Activated naive CD4-positive, alpha-beta T cell treated with anti-CD3 and anti-CD28 coated beads, Interleukin-2, amount 50 U/mL, for 24 hours (primary cell): ENCODE measurements at regions not wholly inside any gene's neighbourhood (a gene's known extent, or its start where the extent isn't known, plus 50 kb on each side); places are given as distances from the start of the nearest gene placed in this dataset.

Source experiments
- H3K27ac Mint-ChIP-seq: one replicate; pipeline ENCODE4 v1.8.0; 2021; ENCODE audit warnings: mild to moderate bottlenecking, mixed read lengths
- H3K27me3 Mint-ChIP-seq: one replicate; pipeline ENCODE4 v1.8.0; 2021; ENCODE audit warnings: mixed read lengths
- H3K36me3 Mint-ChIP-seq: one replicate; pipeline ENCODE4 v1.8.0; 2021; ENCODE audit warnings: mixed read lengths
- H3K4me1 Mint-ChIP-seq: one replicate; pipeline ENCODE4 v1.8.0; 2021; ENCODE audit warnings: mixed read lengths
- H3K4me3 Mint-ChIP-seq: one replicate; pipeline ENCODE4 v1.8.0; 2021; ENCODE audit warnings: mild to moderate bottlenecking, mixed read lengths
- H3K9me3 Mint-ChIP-seq: one replicate; pipeline ENCODE4 v1.8.0; 2021; ENCODE audit warnings: mixed read lengths

GRCh38 chr7:106766551-106766950, 98.5 kb upstream of the PIK3CG start:
- H3K9me3 Mint-ChIP-seq: no peaks in the 10 kb centered on the region
- H3K4me1 Mint-ChIP-seq: peaks cover 42% of the 10 kb centered on the region
- H3K27me3 Mint-ChIP-seq: no peaks in the 10 kb centered on the region
- H3K27ac Mint-ChIP-seq: no peak overlapping the region
- no peak overlapping the region for H3K4me3 Mint-ChIP-seq
- H3K36me3 Mint-ChIP-seq: no peaks in the 10 kb centered on the region

- Mint-ChIP-seq H3K27ac (peak overlapping the region; percentile 81), H3K27me3 (no peaks in the 10 kb centered on the region), H3K9me3 (no peaks in the 10 kb centered on the region), H3K36me3 (no peaks in the 10 kb centered on the region), H3K4me3 (peak overlapping the region; percentile 74), H3K4me1 (peaks cover 42% of the 10 kb centered on the region)
These were observed 98.0 kb upstream of the PIK3CG start for GRCh38 chr7:106767078-106767477.

DNA sequence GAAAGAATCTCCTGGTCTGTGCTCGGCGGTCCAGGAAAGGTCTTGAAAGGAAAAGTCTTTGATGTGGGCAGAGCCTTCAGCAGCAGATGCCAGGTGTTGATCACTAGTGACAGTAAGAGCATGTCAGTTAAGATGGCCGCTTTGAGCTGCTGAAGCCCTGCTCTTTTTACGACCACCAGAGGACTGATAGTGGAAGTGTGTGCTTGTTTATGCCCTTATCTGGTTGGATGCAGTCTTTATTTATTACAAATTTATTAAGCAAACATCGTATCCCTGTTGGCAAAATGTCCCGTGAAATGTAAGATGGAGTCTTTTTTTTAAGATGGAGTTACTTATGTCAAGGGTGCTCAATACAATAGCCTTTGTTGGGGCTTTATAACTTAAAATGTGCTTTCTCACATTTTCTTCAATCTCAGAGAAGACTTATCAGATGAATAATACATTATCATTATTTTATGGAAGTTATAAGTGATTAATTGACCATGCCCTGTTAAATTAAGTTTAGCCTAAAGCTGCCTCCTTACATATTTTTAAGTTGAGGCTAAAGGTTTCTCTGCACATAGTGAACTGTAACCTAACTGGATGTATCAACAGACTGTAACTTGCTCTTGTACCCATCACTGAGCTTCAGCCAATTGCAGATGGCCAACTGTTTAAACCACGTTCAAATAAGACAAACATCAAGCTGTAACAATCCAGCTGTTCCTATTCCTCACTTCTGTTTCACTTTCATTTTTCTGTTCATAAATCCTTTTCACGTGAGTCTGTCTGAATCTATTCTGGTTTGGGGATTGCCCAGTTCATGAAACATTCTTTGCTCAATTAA, 97.4 kb upstream of the PIK3CG start:
- H3K4me1 Mint-ChIP-seq: peaks cover 49% of the 10 kb centered on the region
- no peaks in the 10 kb centered on the region for H3K27me3 Mint-ChIP-seq
- H3K36me3 Mint-ChIP-seq: no peaks in the 10 kb centered on the region
- H3K9me3 Mint-ChIP-seq: peaks cover 2% of the 10 kb centered on the region
- peak overlapping the region; percentile 74 for H3K4me3 Mint-ChIP-seq
- peak overlapping the region; percentile 81 for H3K27ac Mint-ChIP-seq

DNA sequence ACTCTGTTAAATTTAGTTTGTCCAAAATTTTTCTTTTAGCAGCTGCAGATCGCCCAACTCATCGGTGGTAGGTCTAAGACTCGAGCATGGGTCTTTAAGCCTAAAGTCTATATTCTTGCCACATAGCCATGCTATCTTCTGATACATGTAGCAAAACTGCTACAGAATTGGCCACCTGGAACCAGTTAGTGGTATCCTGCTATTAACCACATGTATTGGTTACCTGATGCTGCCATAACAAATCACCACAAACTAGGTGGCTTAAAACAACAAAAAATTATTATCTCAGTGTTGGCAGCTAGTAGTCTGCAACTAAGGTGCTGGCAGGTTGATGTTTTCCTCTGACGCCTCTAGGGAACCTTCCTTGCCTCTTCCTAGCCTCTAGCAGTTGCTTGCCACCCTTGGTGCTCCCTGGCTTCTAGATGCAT, 96.7 kb upstream of the PIK3CG start:
- peak overlapping the region; percentile 24 for H3K27ac Mint-ChIP-seq
- no peaks in the 10 kb centered on the region for H3K36me3 Mint-ChIP-seq
- peaks cover 55% of the 10 kb centered on the region for H3K4me1 Mint-ChIP-seq
- H3K4me3 Mint-ChIP-seq: peak overlapping the region; percentile 74
- no peaks in the 10 kb centered on the region for H3K27me3 Mint-ChIP-seq
- peaks cover 3% of the 10 kb centered on the region for H3K9me3 Mint-ChIP-seq

DNA sequence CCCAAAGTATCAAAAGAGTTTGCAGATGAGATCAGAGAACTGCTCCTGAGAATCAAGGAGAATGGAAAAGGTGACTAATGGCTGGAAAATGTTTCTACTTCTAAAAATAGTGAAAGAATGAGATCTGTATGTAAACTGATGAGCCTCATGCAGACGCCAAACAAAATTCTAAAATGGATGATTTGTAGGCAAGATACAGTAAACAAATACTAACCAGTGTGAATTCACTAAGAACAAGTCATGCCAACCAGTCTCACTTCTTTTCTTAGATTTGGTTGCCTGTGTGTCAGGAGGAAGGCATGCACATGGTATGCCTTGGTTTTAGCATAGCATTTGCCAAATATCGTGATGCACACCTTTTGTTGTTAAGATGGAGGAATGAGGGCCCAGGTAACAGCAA, 94.9 kb upstream of the PIK3CG start:
- Mint-ChIP-seq H3K4me3 (no peak overlapping the region), H3K4me1 (peaks cover 58% of the 10 kb centered on the region), H3K9me3 (peaks cover 3% of the 10 kb centered on the region), H3K27me3 (no peaks in the 10 kb centered on the region), H3K27ac (peak overlapping the region; percentile 73), H3K36me3 (no peaks in the 10 kb centered on the region)

DNA sequence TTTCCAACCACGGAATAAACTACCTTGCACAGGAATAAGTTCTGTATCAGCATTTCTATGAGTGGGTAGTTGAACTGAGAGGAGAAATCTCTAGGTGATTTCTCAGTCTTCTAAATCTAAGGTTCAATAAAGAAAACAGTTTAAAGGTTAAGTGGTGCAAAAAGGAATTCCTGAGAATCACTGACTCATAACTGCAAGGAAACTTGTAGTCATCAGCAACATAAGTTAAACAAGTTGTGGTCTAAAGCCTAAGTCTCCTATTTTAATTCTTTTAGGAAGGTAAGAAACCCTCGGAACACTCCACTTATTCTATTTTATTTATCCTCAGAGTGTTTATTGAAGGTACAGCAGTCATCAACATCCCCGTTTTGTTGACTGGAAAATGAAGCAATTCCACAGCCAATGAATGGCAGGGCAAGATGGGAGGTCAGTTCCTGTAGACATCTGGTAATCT, 92.4 kb upstream of the PIK3CG start:
- H3K36me3 Mint-ChIP-seq: no peaks in the 10 kb centered on the region
- H3K9me3 Mint-ChIP-seq: peaks cover 3% of the 10 kb centered on the region
- H3K27me3 Mint-ChIP-seq: no peaks in the 10 kb centered on the region
- peak overlapping the region; percentile 92 for H3K27ac Mint-ChIP-seq
- H3K4me1 Mint-ChIP-seq: peaks cover 41% of the 10 kb centered on the region
- H3K4me3 Mint-ChIP-seq: peak overlapping the region; percentile 63

DNA sequence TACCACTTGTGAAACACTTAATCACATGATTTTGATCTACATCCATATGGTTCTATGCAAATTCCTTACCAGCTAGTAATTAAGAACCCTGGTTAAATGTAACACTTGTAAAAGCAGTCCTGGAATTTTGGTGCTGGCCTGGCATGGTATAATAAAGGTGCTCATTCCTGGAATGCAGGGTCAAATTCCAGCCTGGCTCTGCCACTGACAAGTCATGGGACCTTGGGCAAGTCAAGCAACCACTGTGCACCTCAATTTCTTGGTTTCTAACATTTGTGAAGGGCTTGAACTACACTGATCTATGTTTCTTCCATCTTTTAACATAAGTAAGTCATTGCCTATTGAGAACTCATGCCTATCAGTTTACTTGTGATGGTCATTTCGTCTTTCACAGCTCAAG, 91.9 kb upstream of the PIK3CG start:
- peak overlapping the region; percentile 91 for H3K27ac Mint-ChIP-seq
- H3K4me3 Mint-ChIP-seq: peak overlapping the region; percentile 24
- H3K36me3 Mint-ChIP-seq: no peaks in the 10 kb centered on the region
- H3K27me3 Mint-ChIP-seq: no peaks in the 10 kb centered on the region
- H3K4me1 Mint-ChIP-seq: peaks cover 35% of the 10 kb centered on the region
- H3K9me3 Mint-ChIP-seq: peaks cover 3% of the 10 kb centered on the region

- no peaks in the 10 kb centered on the region for H3K36me3 Mint-ChIP-seq
- H3K4me3 Mint-ChIP-seq: no peak overlapping the region
- no peaks in the 10 kb centered on the region for H3K27me3 Mint-ChIP-seq
- peaks cover 31% of the 10 kb centered on the region for H3K4me1 Mint-ChIP-seq
- H3K9me3 Mint-ChIP-seq: peaks cover 3% of the 10 kb centered on the region
- H3K27ac Mint-ChIP-seq: no peak overlapping the region
These were observed 91.4 kb upstream of the PIK3CG start for GRCh38 chr7:106773721-106774120.

GRCh38 chr7:106774213-106774767, 90.8 kb upstream of the PIK3CG start:
- Mint-ChIP-seq H3K4me1 (peaks cover 26% of the 10 kb centered on the region), H3K36me3 (no peaks in the 10 kb centered on the region), H3K27ac (no peak overlapping the region), H3K9me3 (peaks cover 3% of the 10 kb centered on the region), H3K27me3 (no peaks in the 10 kb centered on the region), H3K4me3 (no peak overlapping the region)

- peaks cover 21% of the 10 kb centered on the region for H3K4me1 Mint-ChIP-seq
- no peak overlapping the region for H3K27ac Mint-ChIP-seq
- no peak overlapping the region for H3K4me3 Mint-ChIP-seq
These were observed 90.1 kb upstream of the PIK3CG start for GRCh38 chr7:106774768-106775551.

DNA sequence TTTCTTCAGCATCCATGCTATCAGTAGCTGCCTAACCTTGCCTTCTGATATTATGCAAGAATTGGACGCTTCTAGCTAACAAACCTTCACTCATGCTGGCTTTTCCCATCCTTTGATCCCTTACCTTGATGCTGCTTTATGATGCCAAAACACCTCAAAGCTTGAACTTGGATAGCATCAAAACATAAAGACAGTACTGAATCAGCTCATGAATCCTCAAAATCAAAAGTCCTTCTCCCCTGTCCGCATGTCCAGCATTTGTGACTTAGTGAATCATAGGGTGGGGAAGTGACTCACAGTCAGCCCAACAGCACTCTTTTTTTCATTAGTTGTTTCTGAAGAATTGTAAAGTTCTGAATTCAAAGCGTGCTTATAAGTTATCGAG, 89.5 kb upstream of the PIK3CG start:
- peaks cover 16% of the 10 kb centered on the region for H3K4me1 Mint-ChIP-seq
- no peak overlapping the region for H3K4me3 Mint-ChIP-seq
- H3K27ac Mint-ChIP-seq: no peak overlapping the region
- no peaks in the 10 kb centered on the region for H3K27me3 Mint-ChIP-seq
- peaks cover 3% of the 10 kb centered on the region for H3K9me3 Mint-ChIP-seq
- no peaks in the 10 kb centered on the region for H3K36me3 Mint-ChIP-seq

More at GRCh38 chr7:106774768-106775551, 90.1 kb upstream of the PIK3CG start:
- H3K9me3 Mint-ChIP-seq: peaks cover 3% of the 10 kb centered on the region
- H3K36me3 Mint-ChIP-seq: no peaks in the 10 kb centered on the region
- no peaks in the 10 kb centered on the region for H3K27me3 Mint-ChIP-seq

- Mint-ChIP-seq H3K4me3 (no peak overlapping the region), H3K27ac (no peak overlapping the region), H3K36me3 (no peaks in the 10 kb centered on the region)
These were observed 89.0 kb upstream of the PIK3CG start for GRCh38 chr7:106775975-106776607.

GRCh38 chr7:106776618-106777347, 88.3 kb upstream of the PIK3CG start:
- peak overlapping the region; percentile 8 for H3K27ac Mint-ChIP-seq
- H3K36me3 Mint-ChIP-seq: no peaks in the 10 kb centered on the region
- peaks cover 3% of the 10 kb centered on the region for H3K9me3 Mint-ChIP-seq
- H3K27me3 Mint-ChIP-seq: no peaks in the 10 kb centered on the region
- peaks cover 16% of the 10 kb centered on the region for H3K4me1 Mint-ChIP-seq
- no peak overlapping the region for H3K4me3 Mint-ChIP-seq

More at GRCh38 chr7:106775975-106776607, 89.0 kb upstream of the PIK3CG start:
- H3K27me3 Mint-ChIP-seq: no peaks in the 10 kb centered on the region
- H3K4me1 Mint-ChIP-seq: peaks cover 16% of the 10 kb centered on the region
- H3K9me3 Mint-ChIP-seq: peaks cover 3% of the 10 kb centered on the region

DNA sequence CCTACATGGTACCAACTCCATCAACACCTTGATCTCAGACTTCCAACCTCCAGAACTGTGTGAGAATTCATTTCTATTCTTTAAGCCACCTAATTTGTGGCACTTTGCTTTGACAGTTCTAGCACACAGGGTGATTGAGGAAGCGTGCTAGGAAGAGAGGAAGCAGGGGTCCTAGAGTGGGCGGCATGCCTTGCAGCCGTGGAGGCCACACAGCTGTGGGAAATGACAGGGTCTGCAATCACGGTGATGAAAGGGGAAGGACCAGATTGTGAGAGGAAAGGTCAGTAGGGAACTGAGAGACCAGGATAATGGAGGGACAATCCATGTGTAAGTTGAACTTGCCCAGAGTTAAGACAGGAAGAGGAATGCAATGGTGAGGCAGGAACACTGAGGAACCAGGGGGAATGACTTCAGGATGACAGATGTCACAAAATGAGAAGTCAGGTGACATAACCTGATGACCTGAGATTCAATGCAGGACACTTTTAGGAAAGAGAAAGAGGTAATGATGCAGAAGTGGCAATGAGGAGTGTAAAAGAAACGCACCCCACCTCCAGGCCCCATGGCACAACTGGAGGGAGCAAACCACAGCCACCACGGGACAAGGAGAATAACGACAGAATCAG, 87.3 kb upstream of the PIK3CG start:
- no peaks in the 10 kb centered on the region for H3K36me3 Mint-ChIP-seq
- H3K27ac Mint-ChIP-seq: no peak overlapping the region
- no peak overlapping the region for H3K4me3 Mint-ChIP-seq
- no peaks in the 10 kb centered on the region for H3K27me3 Mint-ChIP-seq
- H3K9me3 Mint-ChIP-seq: peaks cover under 1% of the 10 kb centered on the region
- peaks cover 8% of the 10 kb centered on the region for H3K4me1 Mint-ChIP-seq
